ENCODE measurements at regions not wholly inside any gene's neighbourhood (a gene's known extent, or its start where the extent isn't known, plus 50 kb on each side); places are given as distances from the start of the nearest gene placed in this dataset.

DNA sequence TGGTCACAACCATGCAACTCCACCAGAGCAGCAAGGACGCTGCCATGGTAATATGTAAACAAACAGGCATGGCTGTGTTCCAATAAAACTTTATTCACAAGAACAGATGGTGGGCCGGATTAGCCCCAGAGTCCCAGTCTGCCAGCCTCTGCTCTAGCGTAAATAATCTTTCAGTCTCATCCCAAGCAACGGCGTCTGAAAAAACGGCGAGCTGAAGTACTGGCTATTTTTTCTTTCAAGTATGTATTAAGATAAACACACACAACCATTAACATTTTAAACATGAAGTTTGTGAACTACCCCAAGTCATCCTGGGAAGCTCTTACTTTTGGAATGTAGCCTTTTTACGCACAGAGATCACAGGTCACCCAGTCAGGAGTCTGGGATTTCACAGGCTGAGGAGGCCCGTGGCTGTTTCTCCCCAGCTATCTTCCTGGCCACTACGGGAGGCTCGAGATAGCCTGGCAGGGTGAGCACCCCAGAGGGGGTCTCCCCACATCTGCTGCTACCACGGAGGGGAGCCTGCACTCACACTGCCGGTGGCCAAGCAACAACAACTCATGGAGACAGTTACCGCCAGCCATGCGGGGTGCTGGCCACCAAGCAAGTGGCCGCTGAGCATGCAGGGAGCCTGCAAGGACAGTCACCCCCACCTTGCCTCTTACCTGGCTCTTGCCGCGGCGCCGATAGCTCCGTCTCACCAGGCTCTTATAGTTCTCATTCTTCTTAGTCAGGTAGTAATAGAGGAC is 124.6 kb downstream of the RFLNA start:
- no peaks in the 10 kb centered on the region for H3K27me3 ChIP-seq (ENCODE audit: control insufficient read depth, insufficient read depth, low read length)
- H3K4me3 ChIP-seq (ENCODE audit: low read length): no peak overlapping the region
- no peaks in the 10 kb centered on the region for H3K9me3 ChIP-seq (ENCODE audit: control insufficient read depth, insufficient read depth, low read length)
- Mint-ChIP-seq H3K27me3 (ENCODE audit: low read depth in 2 of 2) (no peaks in the 10 kb centered on the region), H3K4me3 (no peak overlapping the region), H3K9me3 (no peaks in the 10 kb centered on the region), H3K27ac (no peak overlapping the region), H3K36me3 (peaks cover 7% of the 10 kb centered on the region), H3K4me1 (peaks cover 11 to 42% of the 10 kb centered on the region in 2 donors)
- TF ChIP-seq, protein P1, sequence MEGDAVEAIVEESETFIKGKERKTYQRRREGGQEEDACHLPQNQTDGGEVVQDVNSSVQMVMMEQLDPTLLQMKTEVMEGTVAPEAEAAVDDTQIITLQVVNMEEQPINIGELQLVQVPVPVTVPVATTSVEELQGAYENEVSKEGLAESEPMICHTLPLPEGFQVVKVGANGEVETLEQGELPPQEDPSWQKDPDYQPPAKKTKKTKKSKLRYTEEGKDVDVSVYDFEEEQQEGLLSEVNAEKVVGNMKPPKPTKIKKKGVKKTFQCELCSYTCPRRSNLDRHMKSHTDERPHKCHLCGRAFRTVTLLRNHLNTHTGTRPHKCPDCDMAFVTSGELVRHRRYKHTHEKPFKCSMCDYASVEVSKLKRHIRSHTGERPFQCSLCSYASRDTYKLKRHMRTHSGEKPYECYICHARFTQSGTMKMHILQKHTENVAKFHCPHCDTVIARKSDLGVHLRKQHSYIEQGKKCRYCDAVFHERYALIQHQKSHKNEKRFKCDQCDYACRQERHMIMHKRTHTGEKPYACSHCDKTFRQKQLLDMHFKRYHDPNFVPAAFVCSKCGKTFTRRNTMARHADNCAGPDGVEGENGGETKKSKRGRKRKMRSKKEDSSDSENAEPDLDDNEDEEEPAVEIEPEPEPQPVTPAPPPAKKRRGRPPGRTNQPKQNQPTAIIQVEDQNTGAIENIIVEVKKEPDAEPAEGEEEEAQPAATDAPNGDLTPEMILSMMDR (IDR thresholded peaks at IDR 0.05): no peak
- ATAC-seq (no peak), DNase-seq (no peak)
- H3K36me3 ChIP-seq (ENCODE audit: control insufficient read depth, insufficient read depth, low read length): peaks cover 34% of the 10 kb centered on the region
- H3K27ac ChIP-seq (ENCODE audit: low read length): no peak overlapping the region
- WGBS (ENCODE audit: insufficient coverage): 98% methylated on average over 21 of the region's 21 CpGs
- peaks cover 18% of the 10 kb centered on the region for H3K4me1 ChIP-seq (ENCODE audit: control insufficient read depth, insufficient read depth, low read length)
- intact Hi-C loops (cut with micrococcal nuclease): loop anchor here (10.0 kb wide), 1 partner anchor 485 kb away; no protein-coding TSS in a partner anchor

DNA sequence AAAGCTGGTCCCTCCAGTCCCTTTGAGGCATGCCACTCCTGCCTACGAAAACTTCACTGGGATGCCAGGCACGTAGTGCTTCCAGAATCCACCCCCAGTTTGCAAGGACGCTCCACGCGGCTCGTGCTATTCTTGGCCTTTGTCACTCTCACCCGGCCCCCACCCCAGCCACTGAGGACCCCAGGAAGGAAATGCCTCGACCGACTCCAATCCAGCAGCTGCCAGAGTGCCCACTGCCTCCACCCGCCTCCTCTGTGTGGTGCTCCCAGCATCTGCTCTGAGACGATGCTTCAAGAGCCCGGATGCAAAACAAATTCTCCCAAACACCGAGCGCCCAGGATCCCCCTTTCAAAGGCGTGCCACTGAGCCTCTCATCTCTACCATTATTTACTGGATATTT is 123.9 kb downstream of the RFLNA start:
- no peaks in the 10 kb centered on the region for H3K9me3 Mint-ChIP-seq
- no peak for DNase-seq
- Histone ChIP-seq H3K9me3 (ENCODE audit: control insufficient read depth, insufficient read depth, low read length) (no peaks in the 10 kb centered on the region), H3K36me3 (ENCODE audit: control insufficient read depth, insufficient read depth, low read length) (peaks cover 37% of the 10 kb centered on the region), H3K4me1 (ENCODE audit: control insufficient read depth, insufficient read depth, low read length) (peaks cover 12% of the 10 kb centered on the region), H3K27ac (ENCODE audit: low read length) (no peak overlapping the region), H3K27me3 (ENCODE audit: control insufficient read depth, insufficient read depth, low read length) (no peaks in the 10 kb centered on the region), H3K4me3 (ENCODE audit: low read length) (no peak overlapping the region)
- TF ChIP-seq, protein P1 (IDR thresholded peaks at IDR 0.05): no peak
- no peak overlapping the region for H3K27ac Mint-ChIP-seq
- 90% methylated on average over 15 of the region's 15 CpGs for WGBS (ENCODE audit: insufficient coverage)
- no peak for ATAC-seq
- intact Hi-C loops (cut with micrococcal nuclease): no loop called here
- H3K4me1 Mint-ChIP-seq: peaks cover 4 to 42% of the 10 kb centered on the region in 2 donors
- peaks cover 7% of the 10 kb centered on the region for H3K36me3 Mint-ChIP-seq
- H3K4me3 Mint-ChIP-seq: no peak overlapping the region
- no peaks in the 10 kb centered on the region for H3K27me3 Mint-ChIP-seq (ENCODE audit: low read depth in 2 of 2)

GRCh38 chr12:124418156-124418555 is 123.3 kb downstream of the RFLNA start:
- H3K9me3 Mint-ChIP-seq: no peaks in the 10 kb centered on the region
- no peak overlapping the region for H3K27ac ChIP-seq (ENCODE audit: low read length)
- no peak for ATAC-seq
- no peak overlapping the region for H3K4me3 Mint-ChIP-seq
- 93% methylated on average over 11 of the region's 13 CpGs for WGBS (ENCODE audit: insufficient coverage)
- H3K27ac Mint-ChIP-seq: no peak overlapping the region
- TF ChIP-seq, protein P1 (IDR thresholded peaks at IDR 0.05): no peak
- peaks cover 4 to 43% of the 10 kb centered on the region in 2 donors for H3K4me1 Mint-ChIP-seq
- no peaks in the 10 kb centered on the region for H3K27me3 Mint-ChIP-seq (ENCODE audit: low read depth in 2 of 2)
- H3K4me3 ChIP-seq (ENCODE audit: low read length): no peak overlapping the region
- H3K36me3 Mint-ChIP-seq: peaks cover 7% of the 10 kb centered on the region
- no peak for DNase-seq
- intact Hi-C loops (cut with micrococcal nuclease): no loop called here
- H3K27me3 ChIP-seq (ENCODE audit: control insufficient read depth, insufficient read depth, low read length): no peaks in the 10 kb centered on the region
- peaks cover 37% of the 10 kb centered on the region for H3K36me3 ChIP-seq (ENCODE audit: control insufficient read depth, insufficient read depth, low read length)
- H3K9me3 ChIP-seq (ENCODE audit: control insufficient read depth, insufficient read depth, low read length): no peaks in the 10 kb centered on the region
- H3K4me1 ChIP-seq (ENCODE audit: control insufficient read depth, insufficient read depth, low read length): peaks cover 5% of the 10 kb centered on the region
